KMS-11 (cell line): ENCODE measurements at regions not wholly inside any gene's neighbourhood (a gene's known extent, or its start where the extent isn't known, plus 50 kb on each side); places are given as distances from the start of the nearest gene placed in this dataset.

Experiments used
- H2AFZ ChIP-seq: fragments of 200-600 bp; sonication (generic); 2 replicates; pipeline ENCODE4 v1.6.1; 2016; ENCODE audit warnings: antibody characterized with exemption, mixed run types, low read depth
- H3K27ac ChIP-seq: fragments of 200-600 bp; sonication (generic); 2 replicates; pipeline ENCODE4 v1.6.1; 2016; ENCODE audit warnings: mild to moderate bottlenecking, mixed run types
- H3K27me3 ChIP-seq: fragments of 200-600 bp; sonication (generic); 2 replicates; pipeline ENCODE4 v1.6.1; 2017; ENCODE audit warnings: mild to moderate bottlenecking, low read depth, mixed run types, moderate library complexity; ENCODE audit not compliant: insufficient read depth
- H3K36me3 ChIP-seq: fragments of 200-600 bp; sonication (generic); 2 replicates; pipeline ENCODE4 v1.6.1; 2017; ENCODE audit warnings: mild to moderate bottlenecking, mixed run types; ENCODE audit not compliant: insufficient read depth
- H3K4me1 ChIP-seq: fragments of 200-600 bp; sonication (generic); 2 replicates; pipeline ENCODE4 v1.6.1; 2016; ENCODE audit warnings: mild to moderate bottlenecking, low read depth, mixed run types; ENCODE audit not compliant: poor library complexity, severe bottlenecking
- H3K4me2 ChIP-seq: fragments of 200-600 bp; sonication (generic); 2 replicates; pipeline ENCODE4 v1.7.0; 2016; ENCODE audit warnings: mild to moderate bottlenecking, mixed run types
- H3K4me3 ChIP-seq: fragments of 200-600 bp; sonication (generic); IDR thresholded peaks from 2 replicates; pipeline ENCODE4 v1.6.1; 2017; ENCODE audit warnings: low read depth, low read length, mixed read lengths; ENCODE audit not compliant: insufficient read depth
- H3K79me2 ChIP-seq: fragments of 200-600 bp; sonication (generic); 2 replicates; pipeline ENCODE4 v1.6.1; 2016; ENCODE audit warnings: low read depth, mixed run types; ENCODE audit not compliant: insufficient read depth
- H3K9ac ChIP-seq: fragments of 200-600 bp; sonication (generic); 2 replicates; pipeline ENCODE4 v1.6.1; 2016; ENCODE audit warnings: mild to moderate bottlenecking, mixed run types
- H4K20me1 ChIP-seq: fragments of 200-600 bp; sonication (generic); 2 replicates; pipeline ENCODE4 v1.6.1; 2016; ENCODE audit warnings: mild to moderate bottlenecking, mixed run types; ENCODE audit not compliant: insufficient read depth
- CTCF ChIP-seq: fragments of 200-600 bp; sonication (generic); conservative IDR thresholded peaks from 2 replicates; pipeline ENCODE4 v1.6.1; 2017; ENCODE audit warnings: low read depth, mild to moderate bottlenecking, antibody characterized with exemption, low read length, moderate library complexity, mixed read lengths

DNA sequence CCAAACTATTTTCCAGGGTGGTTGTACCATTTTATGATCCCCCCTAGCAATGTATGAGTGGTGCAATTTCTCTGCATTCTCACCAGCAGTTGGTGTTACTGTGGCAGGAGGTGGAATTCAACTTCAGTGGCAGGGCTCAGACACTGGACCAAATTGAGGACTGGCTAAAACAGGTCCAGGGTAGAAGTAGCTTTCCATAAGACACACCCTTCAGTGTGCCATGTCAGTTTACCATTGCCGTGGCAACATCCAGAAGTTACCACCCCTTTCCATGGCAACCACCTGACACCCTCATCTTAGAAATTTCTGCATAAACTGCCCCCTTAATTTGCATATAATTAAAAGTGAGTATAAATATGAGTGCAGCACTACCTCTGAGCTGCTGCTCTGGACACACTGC, 180.7 kb upstream of the GGTLC1 start:
- Histone ChIP-seq H3K27ac (no peak overlapping the region), H3K4me1 (no peaks in the 10 kb centered on the region), H4K20me1 (no peaks in the 10 kb centered on the region), H3K79me2 (no peaks in the 10 kb centered on the region), H2AFZ (no peak overlapping the region), H3K27me3 (no peaks in the 10 kb centered on the region), H3K4me3 (no peak overlapping the region), H3K36me3 (no peaks in the 10 kb centered on the region), H3K9ac (no peak overlapping the region), H3K4me2 (no peak overlapping the region)
- TF ChIP-seq CTCF: no peak

DNA sequence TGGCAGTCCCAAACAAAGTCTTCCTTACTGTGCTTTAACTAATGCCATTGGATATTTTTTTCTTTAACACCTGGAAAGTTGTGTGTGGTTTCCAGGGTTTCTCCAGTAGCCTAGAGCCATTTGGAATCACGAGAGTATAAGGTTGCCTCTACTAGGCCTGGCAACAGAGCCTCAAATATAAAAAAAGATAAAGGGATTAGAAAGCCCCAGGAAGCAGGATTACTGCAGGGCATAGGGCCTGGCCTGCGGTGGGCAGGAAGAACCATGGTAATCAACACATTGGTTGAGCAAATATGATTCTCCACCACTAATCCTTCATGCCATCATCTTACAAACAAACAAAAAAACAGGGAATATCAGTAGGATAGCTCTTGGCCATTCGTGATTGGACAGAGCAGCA, 177.8 kb upstream of the GGTLC1 start:
- no peak overlapping the region for H3K9ac ChIP-seq
- no peaks in the 10 kb centered on the region for H3K79me2 ChIP-seq
- no peak overlapping the region for H3K4me2 ChIP-seq
- no peaks in the 10 kb centered on the region for H3K4me1 ChIP-seq
- no peak overlapping the region for H3K27ac ChIP-seq
- no peaks in the 10 kb centered on the region for H4K20me1 ChIP-seq
- H3K4me3 ChIP-seq: no peak overlapping the region
- no peaks in the 10 kb centered on the region for H3K36me3 ChIP-seq
- no peak overlapping the region for H2AFZ ChIP-seq
- H3K27me3 ChIP-seq: no peaks in the 10 kb centered on the region
- no peak for TF ChIP-seq CTCF

GRCh38 chr20:24166123-24166381, 177.5 kb upstream of the GGTLC1 start:
- no peaks in the 10 kb centered on the region for H3K79me2 ChIP-seq
- H4K20me1 ChIP-seq: no peaks in the 10 kb centered on the region
- no peak overlapping the region for H3K4me2 ChIP-seq
- H3K27ac ChIP-seq: no peak overlapping the region
- TF ChIP-seq CTCF: no peak
- H3K36me3 ChIP-seq: no peaks in the 10 kb centered on the region
- no peak overlapping the region for H3K4me3 ChIP-seq
- H3K4me1 ChIP-seq: no peaks in the 10 kb centered on the region
- H3K27me3 ChIP-seq: no peaks in the 10 kb centered on the region
- H3K9ac ChIP-seq: no peak overlapping the region
- no peak overlapping the region for H2AFZ ChIP-seq

DNA sequence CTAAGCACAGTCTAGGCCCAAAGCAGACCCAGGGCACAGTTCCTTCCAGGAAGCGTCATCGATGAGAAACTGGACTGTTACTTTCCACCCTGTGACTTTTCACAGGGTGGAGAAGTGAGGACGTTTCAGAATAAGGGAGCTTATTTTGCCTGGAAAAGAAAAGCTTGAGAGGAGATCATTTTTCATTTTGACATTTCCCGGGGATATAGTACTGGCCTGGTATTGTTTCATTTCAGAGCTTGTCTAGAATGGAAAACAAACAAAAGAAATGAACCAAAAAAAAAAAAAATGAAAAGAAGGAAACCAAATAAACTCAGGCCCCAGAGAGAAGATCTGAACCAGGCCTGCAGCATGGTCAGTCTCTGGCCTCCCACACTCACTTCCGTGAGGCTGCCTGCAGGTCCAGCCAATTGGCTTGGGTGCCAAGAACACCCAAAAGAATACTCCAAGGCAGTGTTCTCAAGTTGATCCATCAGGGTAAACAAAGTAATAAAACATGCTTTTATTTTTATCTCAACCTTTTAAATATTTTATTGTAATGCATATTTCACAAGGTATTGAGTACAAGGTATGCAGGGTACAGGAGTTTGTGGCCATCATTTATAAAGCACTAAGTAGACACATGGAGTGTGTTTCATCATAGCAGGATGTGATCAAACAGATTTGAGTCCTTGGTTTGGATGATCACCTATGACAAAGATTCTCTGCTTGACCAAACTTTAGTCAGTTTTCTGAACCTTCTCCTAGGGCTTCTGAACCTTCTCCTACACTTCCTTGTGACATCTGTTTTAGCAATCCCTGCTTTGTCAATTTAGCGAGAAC, 176.9 kb upstream of the GGTLC1 start:
- TF ChIP-seq CTCF: no peak
- no peak overlapping the region for H2AFZ ChIP-seq
- H3K4me2 ChIP-seq: no peak overlapping the region
- H3K27ac ChIP-seq: no peak overlapping the region
- H3K4me3 ChIP-seq: no peak overlapping the region
- H3K79me2 ChIP-seq: no peaks in the 10 kb centered on the region
- H4K20me1 ChIP-seq: no peaks in the 10 kb centered on the region
- no peaks in the 10 kb centered on the region for H3K27me3 ChIP-seq
- no peaks in the 10 kb centered on the region for H3K4me1 ChIP-seq
- H3K9ac ChIP-seq: no peak overlapping the region
- no peaks in the 10 kb centered on the region for H3K36me3 ChIP-seq
